GM12892 (cell line): ENCODE measurements at regions not wholly inside any gene's neighbourhood (a gene's known extent, or its start where the extent isn't known, plus 50 kb on each side); places are given as distances from the start of the nearest gene placed in this dataset.

ENCODE experiments used
- POLR2A ChIP-seq: IDR thresholded peaks from 2 replicates; pipeline ENCODE4 v1.6.1; 2011; ENCODE audit warnings: low read depth, low read length, control low read depth
- TAF1 ChIP-seq: IDR thresholded peaks from 2 replicates; pipeline ENCODE4 v1.6.1; 2011; ENCODE audit warnings: low read depth, mild to moderate bottlenecking, control low read depth, low read length, borderline replicate concordance

GRCh38 chr13:109371066-109371465 lies 415.3 kb downstream of the IRS2 start:
- no peak for TF ChIP-seq TAF1
- no peak for TF ChIP-seq POLR2A
